Suprapubic skin (tissue), 4 donors: ENCODE measurements at regions not wholly inside any gene's neighbourhood (a gene's known extent, or its start where the extent isn't known, plus 50 kb on each side); places are given as distances from the start of the nearest gene placed in this dataset.

Source experiments
- DNase-seq, 2 donors: peaks; one replicate each; pipeline ENCODE4 v3.0.0-alpha.2; 2019; ENCODE audit warnings: low spot score in 2 of 2
- H3K27ac ChIP-seq: fragments of 200-600 bp; sonication (generic); one replicate; pipeline ENCODE4 v1.5.1; 2019
- H3K27me3 ChIP-seq: fragments of 200-600 bp; sonication (generic); one replicate; pipeline ENCODE4 v1.5.1; 2019
- H3K36me3 ChIP-seq: fragments of 200-600 bp; sonication (generic); one replicate; pipeline ENCODE4 v1.5.1; 2019
- H3K4me1 ChIP-seq: fragments of 200-600 bp; sonication (generic); one replicate; pipeline ENCODE4 v1.5.1; 2019
- H3K4me3 ChIP-seq: fragments of 200-600 bp; sonication (generic); one replicate; pipeline ENCODE4 v1.5.1; 2019; ENCODE audit warnings: mild to moderate bottlenecking
- H3K9me3 ChIP-seq: fragments of 200-600 bp; sonication (generic); one replicate; pipeline ENCODE4 v1.5.1; 2019
- EP300 ChIP-seq: sonication (generic); formaldehyde crosslinking; IDR thresholded peaks from one replicate; pipeline ENCODE4 v1.6.1; 2017; ENCODE audit warnings: antibody characterized with exemption
- POLR2A ChIP-seq, 2 donors: fragments of 450-650 bp; IDR thresholded peaks; one replicate each; pipeline ENCODE4 v1.6.1; 2017; ENCODE audit warnings: antibody characterized with exemption in 2 of 2, mild to moderate bottlenecking in 2 of 2, moderate library complexity in 2 of 2
- POLR2AphosphoS5 ChIP-seq, 3 donors: sonication (generic); formaldehyde crosslinking; IDR thresholded peaks; one replicate each; pipeline ENCODE4 v1.6.1; 2017; ENCODE audit warnings: antibody characterized with exemption in 3 of 3
- WGBS: methylation state at CpG from one replicate; pipeline ENCODE4 v1.1.5; 2018; 5-methylcytosine and 5-hydroxymethylcytosine counted together
- TF ChIP-seq, protein P1 (sequence below), 2 donors: fragments of 200-600 bp in 1 of 2; fragments of 450-650 bp in 1 of 2; sonication (generic) in 1 of 2; IDR thresholded peaks; one replicate each; pipeline ENCODE4 v1.5.1; 2016 to 2019; ENCODE audit warnings: antibody characterized with exemption in 2 of 2, mild to moderate bottlenecking in 1 of 2, moderate library complexity in 1 of 2

DNA sequence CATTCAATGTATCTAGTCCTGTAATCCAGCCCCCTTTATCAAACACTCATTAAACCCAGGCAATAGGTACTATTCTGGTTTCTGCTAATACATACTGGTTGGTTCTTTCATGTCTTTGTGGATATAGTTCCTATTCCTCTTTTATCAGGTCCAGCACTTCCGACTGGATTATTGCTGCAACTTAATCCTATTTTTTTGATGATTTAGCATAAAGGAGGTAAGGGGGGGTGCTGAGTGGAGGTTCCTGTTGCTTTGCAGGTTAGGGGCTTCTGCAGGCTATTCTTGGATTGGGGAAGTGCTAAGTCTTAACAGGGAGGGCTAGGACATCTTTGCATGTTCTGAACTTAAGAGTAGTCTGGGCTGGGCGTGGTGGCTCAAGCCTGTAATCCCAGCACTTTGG is 377.7 kb downstream of the FGF10 start:
- Histone ChIP-seq H3K4me1 (no peaks in the 10 kb centered on the region), H3K27me3 (no peaks in the 10 kb centered on the region), H3K27ac (no peak overlapping the region), H3K4me3 (no peak overlapping the region), H3K9me3 (no peaks in the 10 kb centered on the region), H3K36me3 (no peaks in the 10 kb centered on the region)
- TF ChIP-seq, protein P1, sequence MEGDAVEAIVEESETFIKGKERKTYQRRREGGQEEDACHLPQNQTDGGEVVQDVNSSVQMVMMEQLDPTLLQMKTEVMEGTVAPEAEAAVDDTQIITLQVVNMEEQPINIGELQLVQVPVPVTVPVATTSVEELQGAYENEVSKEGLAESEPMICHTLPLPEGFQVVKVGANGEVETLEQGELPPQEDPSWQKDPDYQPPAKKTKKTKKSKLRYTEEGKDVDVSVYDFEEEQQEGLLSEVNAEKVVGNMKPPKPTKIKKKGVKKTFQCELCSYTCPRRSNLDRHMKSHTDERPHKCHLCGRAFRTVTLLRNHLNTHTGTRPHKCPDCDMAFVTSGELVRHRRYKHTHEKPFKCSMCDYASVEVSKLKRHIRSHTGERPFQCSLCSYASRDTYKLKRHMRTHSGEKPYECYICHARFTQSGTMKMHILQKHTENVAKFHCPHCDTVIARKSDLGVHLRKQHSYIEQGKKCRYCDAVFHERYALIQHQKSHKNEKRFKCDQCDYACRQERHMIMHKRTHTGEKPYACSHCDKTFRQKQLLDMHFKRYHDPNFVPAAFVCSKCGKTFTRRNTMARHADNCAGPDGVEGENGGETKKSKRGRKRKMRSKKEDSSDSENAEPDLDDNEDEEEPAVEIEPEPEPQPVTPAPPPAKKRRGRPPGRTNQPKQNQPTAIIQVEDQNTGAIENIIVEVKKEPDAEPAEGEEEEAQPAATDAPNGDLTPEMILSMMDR (IDR thresholded peaks at IDR 0.05): no peak
- no peak for TF ChIP-seq POLR2AphosphoS5 (IDR thresholded peaks at IDR 0.05)
- no peak for DNase-seq
- WGBS: 93% methylated on average over 2 of the region's 2 CpGs

DNA sequence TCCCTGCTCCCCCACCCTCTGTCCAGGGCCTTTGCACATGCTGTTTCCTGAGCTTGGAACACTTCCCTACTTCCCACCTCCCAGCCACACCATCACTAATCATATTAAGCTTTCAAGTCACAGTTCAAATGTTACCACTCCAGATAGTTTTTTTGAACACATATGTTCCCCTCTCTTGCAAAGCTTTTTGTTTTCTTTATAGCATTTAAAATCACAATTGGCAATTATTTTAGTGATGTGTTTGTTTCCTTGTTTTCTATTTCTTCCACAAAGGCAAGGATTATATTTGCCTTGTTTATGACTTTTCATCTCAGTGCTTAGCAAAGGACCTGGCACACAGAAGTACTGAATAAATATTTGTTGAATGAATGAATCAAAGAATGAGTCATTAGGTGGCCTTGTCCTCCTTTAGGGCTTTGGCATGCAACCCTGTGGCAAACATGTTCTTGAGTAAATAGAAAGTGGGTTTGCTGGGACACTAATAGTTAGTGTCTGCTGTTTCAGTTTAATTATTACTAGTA is 386.8 kb downstream of the FGF10 start:
- Histone ChIP-seq H3K9me3 (peaks cover 3% of the 10 kb centered on the region), H3K27ac (no peak overlapping the region), H3K36me3 (no peaks in the 10 kb centered on the region), H3K4me3 (no peak overlapping the region), H3K27me3 (no peaks in the 10 kb centered on the region), H3K4me1 (no peaks in the 10 kb centered on the region)
- no peak for DNase-seq
- TF ChIP-seq, protein P1 (IDR thresholded peaks at IDR 0.05): no peak
- TF ChIP-seq EP300 (no peak), POLR2AphosphoS5 (IDR thresholded peaks at IDR 0.05) (no peak), POLR2A (IDR thresholded peaks at IDR 0.05) (no peak)

DNA sequence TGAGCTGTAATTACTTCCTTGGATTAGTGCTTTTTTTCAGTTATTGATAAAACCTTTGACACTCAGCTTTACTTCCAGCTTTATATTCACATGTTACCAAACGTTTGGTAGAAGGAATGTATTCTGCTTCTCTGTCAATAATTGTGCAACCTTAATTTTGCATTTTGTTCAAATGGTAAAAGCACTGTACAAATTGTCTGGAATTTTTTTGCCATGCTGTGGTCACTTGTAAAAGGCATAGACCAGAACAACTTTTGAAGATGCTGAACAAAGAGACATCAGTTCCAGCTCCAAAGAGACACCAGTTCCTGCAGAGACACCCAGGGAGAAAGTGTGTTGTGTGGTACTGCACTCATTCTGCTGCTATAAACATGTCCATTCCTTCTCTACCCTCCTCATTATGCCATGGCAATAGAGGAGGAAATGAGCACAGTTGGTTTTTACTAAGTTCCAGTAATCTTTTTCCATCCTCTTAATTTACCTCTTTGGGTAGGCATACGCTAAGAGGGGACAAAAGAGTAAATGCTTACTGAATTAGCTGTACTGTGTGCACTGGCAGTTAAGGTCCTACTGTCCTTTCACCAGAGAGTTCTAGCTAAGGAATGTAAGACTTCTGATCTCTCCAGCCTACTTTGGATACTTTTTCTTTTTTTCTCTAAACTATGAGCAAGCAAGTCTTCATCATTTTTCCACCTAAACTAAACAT is 387.4 kb downstream of the FGF10 start:
- no peak overlapping the region for H3K4me3 ChIP-seq
- no peak overlapping the region for H3K27ac ChIP-seq
- H3K9me3 ChIP-seq: peaks cover 3% of the 10 kb centered on the region
- DNase-seq: no peak
- no peaks in the 10 kb centered on the region for H3K36me3 ChIP-seq
- TF ChIP-seq, protein P1 (IDR thresholded peaks at IDR 0.05): no peak
- TF ChIP-seq POLR2A (IDR thresholded peaks at IDR 0.05) (no peak), POLR2AphosphoS5 (IDR thresholded peaks at IDR 0.05) (no peak), EP300 (no peak)
- no peaks in the 10 kb centered on the region for H3K4me1 ChIP-seq
- 55% methylated on average over 2 of the region's 2 CpGs for WGBS
- no peaks in the 10 kb centered on the region for H3K27me3 ChIP-seq

DNA sequence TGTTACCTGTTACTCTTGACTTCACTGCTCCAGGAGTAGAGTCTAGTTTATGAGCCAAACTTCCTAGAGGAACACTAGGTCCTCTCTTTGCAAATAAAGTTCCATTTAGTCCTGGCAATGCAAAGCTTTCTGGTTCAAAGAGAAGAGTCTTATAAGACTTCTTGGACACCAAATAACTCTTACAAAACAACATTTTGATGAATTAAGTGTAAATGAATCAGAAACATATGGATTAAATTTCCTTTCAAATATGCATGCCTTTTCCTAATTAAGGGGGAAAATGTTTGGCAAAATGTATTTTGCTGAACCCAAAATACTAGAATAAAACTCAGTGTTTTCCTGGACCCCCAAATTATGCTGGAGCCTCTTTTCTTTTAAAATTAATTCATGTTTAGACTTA is 388.0 kb downstream of the FGF10 start:
- Histone ChIP-seq H3K4me1 (no peaks in the 10 kb centered on the region), H3K27me3 (no peaks in the 10 kb centered on the region), H3K36me3 (no peaks in the 10 kb centered on the region), H3K9me3 (peaks cover 3% of the 10 kb centered on the region), H3K4me3 (no peak overlapping the region), H3K27ac (no peak overlapping the region)
- DNase-seq: no peak
- TF ChIP-seq EP300: no peak
- TF ChIP-seq POLR2A (IDR thresholded peaks at IDR 0.05): no peak
- no peak for TF ChIP-seq POLR2AphosphoS5 (IDR thresholded peaks at IDR 0.05)
- TF ChIP-seq, protein P1 (IDR thresholded peaks at IDR 0.05): no peak

DNA sequence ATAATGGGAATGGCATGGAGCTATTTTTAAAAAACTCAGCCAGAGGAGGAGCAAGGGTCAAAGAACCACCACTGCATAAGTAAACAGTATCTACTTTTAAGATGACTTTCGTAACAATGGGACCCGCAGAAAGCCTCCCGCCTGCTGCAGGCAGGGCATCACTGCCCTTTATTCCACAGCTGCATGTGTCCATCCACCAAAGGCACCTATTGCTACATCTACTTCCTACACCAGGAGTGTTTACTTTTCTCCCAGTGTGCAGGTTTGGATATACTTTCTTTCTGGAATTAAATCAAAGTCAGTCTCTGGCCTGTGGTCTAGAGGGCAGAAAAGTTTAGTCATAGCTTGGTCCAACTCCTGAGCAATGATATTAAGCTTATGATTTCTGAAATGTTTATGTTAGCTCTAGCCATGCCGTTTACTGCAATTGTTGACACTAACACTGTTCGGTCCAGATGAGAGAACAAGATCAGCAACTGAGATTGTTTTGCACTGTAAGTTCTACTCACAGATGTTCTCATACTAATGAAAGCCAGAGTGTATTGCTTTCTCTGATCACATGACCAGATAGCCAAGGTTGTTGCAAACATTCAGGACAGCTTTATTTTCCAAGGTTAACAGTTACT is 391.5 kb downstream of the FGF10 start:
- Histone ChIP-seq H3K27me3 (no peaks in the 10 kb centered on the region), H3K36me3 (no peaks in the 10 kb centered on the region), H3K27ac (no peak overlapping the region), H3K9me3 (no peaks in the 10 kb centered on the region), H3K4me1 (no peaks in the 10 kb centered on the region), H3K4me3 (no peak overlapping the region)
- WGBS: 73% methylated on average over 5 of the region's 5 CpGs
- no peak for TF ChIP-seq POLR2AphosphoS5 (IDR thresholded peaks at IDR 0.05)
- no peak for TF ChIP-seq POLR2A (IDR thresholded peaks at IDR 0.05)
- TF ChIP-seq, protein P1 (IDR thresholded peaks at IDR 0.05): no peak
- no peak for TF ChIP-seq EP300
- no peak for DNase-seq
